ENCODE measurements at regions not wholly inside any gene's neighbourhood (a gene's known extent, or its start where the extent isn't known, plus 50 kb on each side); places are given as distances from the start of the nearest gene placed in this dataset.

DNA sequence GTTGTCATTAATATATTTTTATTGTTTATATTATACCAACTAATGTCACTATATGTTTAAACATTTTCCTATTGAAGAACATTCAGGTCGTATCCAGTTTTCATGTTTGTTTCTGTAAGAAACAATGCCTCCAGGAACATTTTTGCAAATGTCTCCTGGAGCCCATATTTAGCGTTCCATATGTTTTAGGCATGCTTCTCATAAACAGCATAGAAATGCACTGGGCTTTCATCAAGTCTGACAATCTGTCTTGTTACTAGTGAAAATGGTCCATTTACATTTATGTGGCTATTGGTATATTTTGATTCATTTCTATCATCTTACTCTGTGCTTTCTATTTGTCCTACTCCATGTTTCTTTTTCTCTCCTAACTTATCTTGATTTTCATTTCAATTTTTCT, 431.7 kb downstream of the TFAP2A start:
- TF ChIP-seq GATA3 (IDR thresholded peaks at IDR 0.05; ENCODE audit: low read depth, low read length) (no peak), GATA2 (IDR thresholded peaks at IDR 0.05; ENCODE audit: low read depth, low read length) (no peak)

Measured in SH-SY5Y (cell line).